Neural cell (in vitro differentiated cells): ENCODE measurements at regions not wholly inside any gene's neighbourhood (a gene's known extent, or its start where the extent isn't known, plus 50 kb on each side); places are given as distances from the start of the nearest gene placed in this dataset.

Experiments
- CTCF ChIP-seq: fragments of 450-650 bp; IDR thresholded peaks from 2 replicates; pipeline ENCODE4 v1.5.1; 2014; ENCODE audit warnings: antibody characterized with exemption, mild to moderate bottlenecking, moderate library complexity; ENCODE audit not compliant: poor library complexity, severe bottlenecking
- POLR2AphosphoS5 ChIP-seq: IDR thresholded peaks from 2 replicates; pipeline ENCODE4 v1.6.1; 2012
- REST ChIP-seq: IDR thresholded peaks from 2 replicates; pipeline ENCODE4 v1.6.1; 2012; ENCODE audit warnings: borderline replicate concordance
- SMC3 ChIP-seq: fragments of 450-650 bp; conservative IDR thresholded peaks from 2 replicates; pipeline ENCODE4 v1.6.1; 2014; ENCODE audit warnings: antibody characterized with exemption, mild to moderate bottlenecking, moderate library complexity; ENCODE audit not compliant: poor library complexity

DNA sequence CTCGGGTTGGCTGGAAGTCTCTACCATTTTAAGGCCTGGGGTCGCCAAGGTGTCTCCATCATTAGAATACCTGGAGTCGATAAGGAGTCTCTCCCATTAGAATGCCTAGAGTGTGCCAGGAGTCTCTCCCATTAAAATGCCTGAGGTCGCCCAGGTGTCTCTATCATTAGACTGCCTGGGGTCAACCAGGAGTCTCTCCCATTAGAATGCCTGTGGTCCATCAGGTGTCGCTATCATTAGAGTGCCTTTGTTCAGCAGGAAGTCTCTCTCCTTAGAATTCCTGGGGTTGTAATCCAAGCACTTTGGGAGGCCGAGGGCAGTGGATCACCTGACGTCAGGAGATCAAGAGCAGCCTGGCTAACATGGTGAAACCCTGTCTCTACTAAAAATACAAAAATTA is 1533.0 kb downstream of the UQCRFS1 start:
- TF ChIP-seq CTCF, result no peak
- TF ChIP-seq POLR2AphosphoS5, result no peak
- no peak for TF ChIP-seq SMC3
- no peak for TF ChIP-seq REST
